Common myeloid progenitor, CD34-positive (primary cell): ENCODE measurements at regions not wholly inside any gene's neighbourhood (a gene's known extent, or its start where the extent isn't known, plus 50 kb on each side); places are given as distances from the start of the nearest gene placed in this dataset.
"Not testable (repeated sequence)": the region's sequence is repeated elsewhere in the genome, so short reads cannot be mapped to it uniquely, and the experiment has no call there.

Experiments
- CTCF ChIA-PET: fragments of 350-600 bp; sonication (Branson Sonifier 250); formaldehyde crosslinking; loops from one replicate; lab custom pipeline; 2021; ENCODE audit warnings: antibody characterized with exemption; lab: Charles Lee
- POLR2A ChIA-PET: fragments of 350-600 bp; sonication (Branson Sonifier 250); formaldehyde crosslinking; loops from one replicate; lab custom pipeline; 2021; ENCODE audit warnings: antibody characterized with exemption; lab: Charles Lee
- DNase-seq, 3 donors: peaks; one replicate each; pipeline versions ENCODE4 v3.0.0 to v3.0.0-alpha.2; 2013
- H3K27ac ChIP-seq, 2 experiments: 1 replicate in 1 of 2; 2 replicates in 1 of 2; pipeline ENCODE4 v1.7.0; 2013; ENCODE audit warnings: inconsistent platforms in 2 of 2, low read length in 2 of 2, mild to moderate bottlenecking in 2 of 2, low read depth in 1 of 2, moderate library complexity in 1 of 2; ENCODE audit not compliant: severe bottlenecking in 2 of 2, insufficient read depth in 1 of 2, poor library complexity in 1 of 2
- H3K27me3 ChIP-seq, 5 experiments: replicated peaks in 2 of 5; 1 replicate in 3 of 5; 2 replicates in 2 of 5; pipeline versions ENCODE4 v1.6.1 to v1.7.0; 2013; ENCODE audit warnings: low read length in 4 of 5, mild to moderate bottlenecking in 2 of 5, moderate library complexity in 2 of 5, inconsistent platforms in 1 of 5; ENCODE audit not compliant: insufficient read depth in 5 of 5, control insufficient read depth in 4 of 5
- H3K36me3 ChIP-seq, 4 experiments: 1 replicate in 2 of 4; 2 replicates in 2 of 4; pipeline versions ENCODE4 v1.6.1 to v1.7.0; 2013; ENCODE audit warnings: low read length in 3 of 4, control low read depth in 1 of 4, mild to moderate bottlenecking in 1 of 4; ENCODE audit not compliant: control insufficient read depth in 4 of 4, insufficient read depth in 4 of 4
- H3K4me1 ChIP-seq, 4 experiments: 1 replicate in 3 of 4; 2 replicates in 1 of 4; pipeline versions ENCODE4 v1.6.1 to v1.7.1; 2013; ENCODE audit warnings: low read length in 3 of 4, mild to moderate bottlenecking in 3 of 4, control low read depth in 1 of 4, inconsistent platforms in 1 of 4, moderate library complexity in 1 of 4; ENCODE audit not compliant: control insufficient read depth in 4 of 4, insufficient read depth in 4 of 4; ENCODE audit errors: control extremely low read depth in 1 of 4
- H3K4me3 ChIP-seq, 7 experiments: 1 replicate in 4 of 7; 2 replicates in 3 of 7; pipeline versions ENCODE4 v1.5.1 to v1.7.0; 2013; ENCODE audit warnings: mild to moderate bottlenecking in 7 of 7, low read length in 6 of 7, moderate library complexity in 6 of 7, inconsistent platforms in 2 of 7, low read depth in 2 of 7, control low read depth in 1 of 7; ENCODE audit not compliant: insufficient read depth in 4 of 7, control insufficient read depth in 1 of 7; ENCODE audit errors: extremely low read depth in 1 of 7
- H3K9me3 ChIP-seq, 5 experiments: 1 replicate in 4 of 5; 2 replicates in 1 of 5; pipeline versions ENCODE4 v1.6.1 to v1.7.1; 2013; ENCODE audit warnings: low read length in 4 of 5, mild to moderate bottlenecking in 2 of 5, inconsistent platforms in 1 of 5, low read depth in 1 of 5, moderate library complexity in 1 of 5; ENCODE audit not compliant: control insufficient read depth in 4 of 5, insufficient read depth in 2 of 5; ENCODE audit errors: control extremely low read depth in 1 of 5
- WGBS: methylation state at CpG from one replicate; pipeline ENCODE4 v1.1.5; 2013; ENCODE audit not compliant: insufficient coverage; 5-methylcytosine and 5-hydroxymethylcytosine counted together

DNA sequence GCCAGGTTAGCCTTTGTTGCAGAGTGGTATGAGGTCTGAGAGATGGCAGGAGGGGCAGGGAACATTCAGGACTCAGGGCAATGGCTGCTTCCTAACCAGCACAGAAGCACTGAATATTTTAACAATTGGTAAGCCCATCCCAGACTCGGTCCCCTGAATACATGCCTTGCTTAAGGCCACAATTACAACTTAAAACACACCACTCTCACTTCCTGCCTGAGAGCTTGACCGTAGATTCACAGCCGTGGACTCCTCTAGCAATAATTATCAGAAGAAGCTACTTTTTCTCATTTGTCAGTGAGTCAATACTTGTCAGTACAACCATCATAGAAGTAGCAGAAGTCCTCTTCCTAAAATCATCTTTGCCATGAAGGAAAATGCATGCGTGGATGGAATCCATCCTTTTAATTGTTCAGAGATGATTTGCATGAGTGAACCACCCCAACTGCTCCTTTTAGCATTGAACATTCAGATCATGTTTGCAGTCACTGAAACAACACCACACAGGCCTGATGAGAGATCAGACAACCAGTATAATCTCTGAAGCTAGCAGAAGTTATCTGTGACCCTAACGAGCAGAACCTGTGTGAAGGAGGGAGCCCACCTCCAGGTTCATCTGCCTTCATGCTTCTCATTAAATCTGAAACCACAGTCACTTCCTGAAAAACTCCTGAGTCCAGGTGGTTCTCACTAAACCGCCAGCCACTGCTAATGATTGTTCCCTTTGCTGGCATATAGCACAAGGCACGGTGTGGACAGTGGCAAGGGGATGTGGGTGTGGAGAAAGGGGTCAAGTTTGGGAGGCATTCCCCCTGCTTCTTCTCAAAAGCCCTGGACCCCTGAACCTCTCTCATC, 333.9 kb upstream of the CNR1 start:
- Histone ChIP-seq H3K36me3 (no peaks in the 10 kb centered on the region), H3K4me1 (no peaks in the 10 kb centered on the region), H3K4me3 (no peak overlapping the region), H3K27ac (no peak overlapping the region), H3K9me3 (peaks cover 0 to 10% (median 1%) of the 10 kb centered on the region in 5 experiments), H3K27me3 (no peaks in the 10 kb centered on the region)
- ChIA-PET CTCF (no interaction called here), POLR2A (no interaction called here)
- DNase-seq: no peak
- 95% methylated on average over 4 of the region's 7 CpGs for WGBS

DNA sequence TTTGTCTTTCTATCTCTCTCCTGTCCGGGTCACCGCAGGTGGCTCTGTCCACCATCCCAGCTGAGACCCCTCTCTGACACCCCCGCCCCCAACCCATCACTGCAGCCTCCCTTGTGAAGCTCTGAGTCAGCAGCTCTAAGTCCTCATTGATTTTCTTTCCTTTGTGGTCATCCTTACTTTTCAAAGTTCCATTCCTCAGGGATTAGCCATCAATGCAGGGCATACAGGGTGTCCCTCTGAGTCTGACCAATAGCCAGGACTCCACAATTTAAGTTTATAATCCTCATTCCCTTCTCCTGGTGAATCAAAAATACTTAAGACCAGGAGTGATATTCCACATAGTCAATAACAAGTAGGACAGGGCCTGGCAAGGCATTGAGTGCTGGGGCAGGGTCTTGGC, 333.3 kb upstream of the CNR1 start:
- ChIA-PET CTCF (no interaction called here), POLR2A (no interaction called here)
- Histone ChIP-seq H3K9me3 (peaks cover 0 to 10% (median 0%) of the 10 kb centered on the region in 5 experiments), H3K27ac (no peak overlapping the region), H3K36me3 (no peaks in the 10 kb centered on the region), H3K4me1 (no peaks in the 10 kb centered on the region), H3K27me3 (no peaks in the 10 kb centered on the region), H3K4me3 (no peak overlapping the region)
- DNase-seq: no peak
- WGBS: 87% methylated on average over 3 of the region's 3 CpGs

DNA sequence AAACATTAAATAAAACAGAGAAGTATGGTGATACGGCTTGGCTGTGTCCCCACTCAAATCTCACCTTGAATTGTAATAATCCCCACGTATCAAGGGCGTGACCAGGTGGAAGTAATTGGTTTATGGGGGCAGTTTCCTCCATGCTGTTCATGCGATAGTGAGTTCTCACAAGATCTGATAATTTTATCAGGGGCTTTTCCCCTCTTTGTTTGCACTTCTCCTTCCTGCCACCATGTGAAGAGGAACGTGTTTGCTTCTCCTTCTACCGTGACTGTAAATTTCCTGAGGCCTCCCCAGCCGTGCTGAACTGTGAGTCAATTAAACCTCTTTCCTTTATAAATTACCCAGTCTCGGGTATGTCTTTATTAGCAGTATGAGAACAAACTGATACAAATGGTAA, 331.3 kb upstream of the CNR1 start:
- H3K36me3 ChIP-seq, H3K27me3 ChIP-seq, H3K4me1 ChIP-seq, H3K4me3 ChIP-seq, POLR2A ChIA-PET, CTCF ChIA-PET, H3K27ac ChIP-seq: not testable (repeated sequence)
- WGBS: no CpG with 5 or more reads among the region's 8 CpGs
- peak in 1 of 3 donors; percentile 1 for DNase-seq
- H3K9me3 ChIP-seq: peaks cover 0 to 12% (median 0%) of the 10 kb centered on the region in 5 experiments

DNA sequence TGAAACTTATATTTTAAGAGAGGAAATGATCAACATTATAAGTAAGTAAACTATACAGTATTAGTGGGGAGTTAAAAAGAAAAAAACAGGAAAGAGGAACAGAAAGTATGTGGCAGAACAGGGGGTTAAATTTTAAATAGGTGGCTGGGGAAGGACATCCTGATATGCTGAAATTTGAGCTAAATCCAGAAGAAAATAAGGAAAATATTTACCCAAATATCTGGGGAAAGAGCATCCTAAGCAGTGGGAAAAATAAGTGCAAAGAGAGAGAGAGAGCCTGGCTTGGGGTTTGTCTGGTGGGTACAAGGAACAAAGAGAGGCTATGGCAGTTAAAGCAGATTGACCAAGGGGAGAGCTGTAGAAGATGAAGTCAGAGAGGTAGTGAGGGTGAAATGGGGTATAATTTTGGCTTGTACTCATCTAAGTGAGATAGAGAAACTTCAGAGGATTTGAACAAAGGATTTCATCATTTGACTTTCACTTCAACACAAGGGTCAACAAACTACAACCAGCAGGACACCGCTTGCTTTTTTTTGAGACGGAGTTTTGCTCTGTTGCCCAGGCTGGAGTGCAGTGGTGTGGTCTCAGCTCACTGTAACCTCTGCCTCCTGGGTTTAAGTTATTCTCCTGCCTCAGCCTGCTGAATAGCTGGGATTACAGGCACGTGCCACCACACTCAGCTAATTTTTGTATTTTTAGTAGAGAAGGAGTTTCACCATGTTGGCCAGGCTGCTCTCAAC, 328.4 kb upstream of the CNR1 start:
- no peak for DNase-seq
- CTCF ChIA-PET: no interaction called here
- H3K4me1 ChIP-seq: no peaks in the 10 kb centered on the region
- no peak overlapping the region for H3K27ac ChIP-seq
- WGBS: 94% methylated on average over 2 of the region's 3 CpGs
- no peak overlapping the region for H3K4me3 ChIP-seq
- H3K27me3 ChIP-seq: no peaks in the 10 kb centered on the region
- H3K9me3 ChIP-seq: peaks cover 0 to 12% (median 0%) of the 10 kb centered on the region in 5 experiments
- H3K36me3 ChIP-seq: no peaks in the 10 kb centered on the region
- POLR2A ChIA-PET: no interaction called here

DNA sequence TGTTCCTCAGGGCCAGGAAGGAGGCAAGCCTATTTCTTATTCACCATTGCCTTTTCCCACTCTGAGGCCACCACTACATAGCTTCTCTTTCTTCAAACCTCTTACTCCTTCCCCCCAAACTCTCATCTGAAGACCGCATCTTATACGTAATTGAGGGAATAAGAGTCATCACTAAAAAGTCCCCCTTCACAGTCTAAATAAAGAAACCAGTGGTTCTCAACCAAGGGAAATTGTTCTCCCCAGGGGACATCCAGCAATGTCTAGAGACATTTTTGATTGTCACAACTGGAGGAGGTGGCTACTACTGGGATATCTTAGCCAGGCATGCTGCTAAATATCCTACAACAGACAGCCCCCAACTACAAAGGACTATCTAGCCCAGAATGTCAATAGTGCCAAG, 327.6 kb upstream of the CNR1 start:
- no peaks in the 10 kb centered on the region for H3K27me3 ChIP-seq
- H3K9me3 ChIP-seq: peaks cover 0 to 12% (median 0%) of the 10 kb centered on the region in 5 experiments
- no peaks in the 10 kb centered on the region for H3K4me1 ChIP-seq

DNA sequence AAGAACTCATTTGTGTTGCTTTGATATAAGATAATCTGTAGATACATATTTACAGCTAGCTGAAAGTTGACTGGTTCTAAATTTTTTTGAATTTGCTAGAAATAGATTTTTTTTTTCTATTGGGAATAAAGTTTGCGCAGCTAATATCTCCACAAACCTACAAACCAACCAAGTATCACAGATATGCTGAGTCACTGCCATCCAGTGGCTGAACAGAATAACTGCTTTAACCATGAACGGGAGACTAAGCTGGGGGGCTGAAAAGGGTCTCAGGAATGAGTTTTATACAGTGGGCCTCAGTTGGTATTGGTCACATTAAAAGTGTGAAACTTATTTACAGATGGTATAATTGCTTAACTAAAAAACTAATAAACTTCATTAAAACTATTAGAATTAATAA, 326.7 kb upstream of the CNR1 start:
- peak in 2 of 3 donors; percentile 6 to 8 for DNase-seq
- peaks cover 0 to 8% (median 0%) of the 10 kb centered on the region in 5 experiments for H3K9me3 ChIP-seq
- no peaks in the 10 kb centered on the region for H3K27me3 ChIP-seq
- H3K36me3 ChIP-seq: no peaks in the 10 kb centered on the region
- H3K4me3 ChIP-seq: no peak overlapping the region
- ChIA-PET POLR2A (no interaction called here), CTCF (interaction anchor here (0.9 to 1.3 kb wide), 2 partner anchors 215 to 560 kb away, joined by 3 read pairs; no protein-coding TSS in a partner anchor)
- H3K4me1 ChIP-seq: no peaks in the 10 kb centered on the region
- no peak overlapping the region for H3K27ac ChIP-seq
- WGBS: 100% methylated on average over 1 of the region's 2 CpGs

More for the DNA sequence above, 327.6 kb upstream of the CNR1 start:
- POLR2A ChIA-PET: no interaction called here
- DNase-seq: no peak
- H3K27ac ChIP-seq: no peak overlapping the region
- no peak overlapping the region for H3K4me3 ChIP-seq
- whole genome bisulfite sequencing: 100% methylated on average over 2 of the region's 2 CpGs
- CTCF ChIA-PET: interaction anchor here (1.3 kb wide), 1 partner anchor 561 kb away, joined by 3 read pairs; no protein-coding TSS in a partner anchor
- H3K36me3 ChIP-seq: no peaks in the 10 kb centered on the region

DNA sequence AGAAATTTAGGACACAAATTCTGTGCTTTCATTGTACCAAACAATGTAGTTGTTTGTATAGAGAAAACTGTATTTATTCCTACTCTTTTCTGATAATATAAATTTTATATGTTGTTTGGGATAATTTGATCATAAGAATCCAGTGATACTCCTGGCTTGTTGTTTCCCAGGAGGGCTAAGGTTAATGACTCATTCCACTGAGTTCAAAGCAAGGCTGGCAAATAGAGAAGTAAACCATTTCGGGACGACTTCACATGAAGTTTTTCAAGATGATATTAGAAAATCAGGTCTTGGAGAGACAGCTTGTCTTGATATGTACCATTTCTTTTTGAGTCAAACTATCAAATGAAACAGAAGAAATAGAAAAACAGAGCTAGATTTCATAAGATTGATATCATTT, 326.1 kb upstream of the CNR1 start:
- H3K27ac ChIP-seq: no peak overlapping the region
- H3K27me3 ChIP-seq: no peaks in the 10 kb centered on the region
- no peaks in the 10 kb centered on the region for H3K4me1 ChIP-seq
- H3K9me3 ChIP-seq: peaks cover 0 to 6% (median 0%) of the 10 kb centered on the region in 5 experiments
- H3K36me3 ChIP-seq: no peaks in the 10 kb centered on the region
- CTCF ChIA-PET: interaction anchor here (0.9 to 1.3 kb wide), 2 partner anchors 215 to 560 kb away, joined by 3 read pairs; no protein-coding TSS in a partner anchor
- POLR2A ChIA-PET: no interaction called here
- DNase-seq: no peak
- 100% methylated on average over 2 of the region's 2 CpGs for WGBS
- H3K4me3 ChIP-seq: no peak overlapping the region
